Esophagus squamous epithelium (tissue), 4 donors: ENCODE measurements at regions not wholly inside any gene's neighbourhood (a gene's known extent, or its start where the extent isn't known, plus 50 kb on each side); places are given as distances from the start of the nearest gene placed in this dataset.
"Not testable (repeated sequence)": the region's sequence is repeated elsewhere in the genome, so short reads cannot be mapped to it uniquely, and the experiment has no call there.

Experiments
- POLR2A ChIP-seq, 4 donors: fragments of 450-650 bp; IDR thresholded peaks; one replicate each; pipeline ENCODE4 v1.6.1; 2017; ENCODE audit warnings: antibody characterized with exemption in 4 of 4, mild to moderate bottlenecking in 4 of 4, moderate library complexity in 3 of 4
- TF ChIP-seq, protein P1 (sequence below), 6 experiments: fragments of 450-650 bp in 4 of 6; fragments of 200-600 bp in 2 of 6; sonication (generic) in 2 of 6; IDR thresholded peaks; one replicate each; pipeline ENCODE4 v1.5.1; 2016 to 2019; ENCODE audit warnings: antibody characterized with exemption in 6 of 6, mild to moderate bottlenecking in 4 of 6, moderate library complexity in 4 of 6

- TF ChIP-seq, protein P1, sequence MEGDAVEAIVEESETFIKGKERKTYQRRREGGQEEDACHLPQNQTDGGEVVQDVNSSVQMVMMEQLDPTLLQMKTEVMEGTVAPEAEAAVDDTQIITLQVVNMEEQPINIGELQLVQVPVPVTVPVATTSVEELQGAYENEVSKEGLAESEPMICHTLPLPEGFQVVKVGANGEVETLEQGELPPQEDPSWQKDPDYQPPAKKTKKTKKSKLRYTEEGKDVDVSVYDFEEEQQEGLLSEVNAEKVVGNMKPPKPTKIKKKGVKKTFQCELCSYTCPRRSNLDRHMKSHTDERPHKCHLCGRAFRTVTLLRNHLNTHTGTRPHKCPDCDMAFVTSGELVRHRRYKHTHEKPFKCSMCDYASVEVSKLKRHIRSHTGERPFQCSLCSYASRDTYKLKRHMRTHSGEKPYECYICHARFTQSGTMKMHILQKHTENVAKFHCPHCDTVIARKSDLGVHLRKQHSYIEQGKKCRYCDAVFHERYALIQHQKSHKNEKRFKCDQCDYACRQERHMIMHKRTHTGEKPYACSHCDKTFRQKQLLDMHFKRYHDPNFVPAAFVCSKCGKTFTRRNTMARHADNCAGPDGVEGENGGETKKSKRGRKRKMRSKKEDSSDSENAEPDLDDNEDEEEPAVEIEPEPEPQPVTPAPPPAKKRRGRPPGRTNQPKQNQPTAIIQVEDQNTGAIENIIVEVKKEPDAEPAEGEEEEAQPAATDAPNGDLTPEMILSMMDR (IDR thresholded peaks at IDR 0.05), result not testable (repeated sequence)
- TF ChIP-seq POLR2A (IDR thresholded peaks at IDR 0.05), result not testable (repeated sequence)
Measured at GRCh38 chr16:60647388-60647787, 1388.8 kb downstream of the CDH8 start.
